ENCODE measurements at regions not wholly inside any gene's neighbourhood (a gene's known extent, or its start where the extent isn't known, plus 50 kb on each side); places are given as distances from the start of the nearest gene placed in this dataset.

GRCh38 chr21:18630446-18630845 is 226.9 kb upstream of the TMPRSS15 start:
- no peaks in the 10 kb centered on the region for H3K9me3 ChIP-seq (replicated peaks; ENCODE audit: low read length)
- no peak overlapping the region for H3K4me2 ChIP-seq (ENCODE audit: low read length)
- H3K4me3 ChIP-seq (ENCODE audit: low read length): no peak overlapping the region
- H3K9ac ChIP-seq (ENCODE audit: low read depth, low read length): no peak overlapping the region
- H3K4me1 ChIP-seq (ENCODE audit: control insufficient read depth, insufficient read depth, low read length): no peaks in the 10 kb centered on the region
- no peaks in the 10 kb centered on the region for H3K36me3 ChIP-seq (ENCODE audit: insufficient read depth, low read length)
- H3K27me3 ChIP-seq (ENCODE audit: control insufficient read depth, insufficient read depth, low read length): no peaks in the 10 kb centered on the region

GRCh38 chr21:18636897-18637296 is 233.3 kb upstream of the TMPRSS15 start:
- Histone ChIP-seq H3K36me3 (ENCODE audit: insufficient read depth, low read length) (no peaks in the 10 kb centered on the region), H3K4me1 (ENCODE audit: control insufficient read depth, insufficient read depth, low read length) (no peaks in the 10 kb centered on the region), H3K9ac (ENCODE audit: low read depth, low read length) (no peak overlapping the region), H3K9me3 (replicated peaks; ENCODE audit: low read length) (no peaks in the 10 kb centered on the region), H3K27me3 (ENCODE audit: control insufficient read depth, insufficient read depth, low read length) (no peaks in the 10 kb centered on the region), H3K4me3 (ENCODE audit: low read length) (no peak overlapping the region), H3K4me2 (ENCODE audit: low read length) (no peak overlapping the region)

- no peaks in the 10 kb centered on the region for H3K27me3 ChIP-seq (ENCODE audit: control insufficient read depth, insufficient read depth, low read length)
These were observed 242.5 kb upstream of the TMPRSS15 start for GRCh38 chr21:18646116-18646515.

GRCh38 chr21:18655931-18656330 is 252.3 kb upstream of the TMPRSS15 start:
- Histone ChIP-seq H3K4me3 (ENCODE audit: low read length) (no peak overlapping the region), H3K9ac (ENCODE audit: low read depth, low read length) (no peak overlapping the region), H3K9me3 (replicated peaks; ENCODE audit: low read length) (no peaks in the 10 kb centered on the region), H3K4me2 (ENCODE audit: low read length) (no peak overlapping the region), H3K36me3 (ENCODE audit: insufficient read depth, low read length) (no peaks in the 10 kb centered on the region), H3K4me1 (ENCODE audit: control insufficient read depth, insufficient read depth, low read length) (no peaks in the 10 kb centered on the region), H3K27me3 (ENCODE audit: control insufficient read depth, insufficient read depth, low read length) (no peaks in the 10 kb centered on the region)

More at GRCh38 chr21:18646116-18646515, 242.5 kb upstream of the TMPRSS15 start:
- Histone ChIP-seq H3K4me3 (ENCODE audit: low read length) (no peak overlapping the region), H3K4me2 (ENCODE audit: low read length) (no peak overlapping the region), H3K9ac (ENCODE audit: low read depth, low read length) (no peak overlapping the region), H3K36me3 (ENCODE audit: insufficient read depth, low read length) (no peaks in the 10 kb centered on the region), H3K4me1 (ENCODE audit: control insufficient read depth, insufficient read depth, low read length) (no peaks in the 10 kb centered on the region), H3K9me3 (replicated peaks; ENCODE audit: low read length) (no peaks in the 10 kb centered on the region)

- Histone ChIP-seq H3K36me3 (ENCODE audit: insufficient read depth, low read length) (no peaks in the 10 kb centered on the region), H3K9ac (ENCODE audit: low read depth, low read length) (no peak overlapping the region), H3K4me3 (ENCODE audit: low read length) (no peak overlapping the region), H3K9me3 (replicated peaks; ENCODE audit: low read length) (no peaks in the 10 kb centered on the region), H3K4me2 (ENCODE audit: low read length) (no peak overlapping the region), H3K4me1 (ENCODE audit: control insufficient read depth, insufficient read depth, low read length) (no peaks in the 10 kb centered on the region), H3K27me3 (ENCODE audit: control insufficient read depth, insufficient read depth, low read length) (no peaks in the 10 kb centered on the region)
These were observed 258.3 kb upstream of the TMPRSS15 start for GRCh38 chr21:18661842-18662241.

- Histone ChIP-seq H3K4me1 (ENCODE audit: control insufficient read depth, insufficient read depth, low read length) (no peaks in the 10 kb centered on the region), H3K4me2 (ENCODE audit: low read length) (no peak overlapping the region), H3K27me3 (ENCODE audit: control insufficient read depth, insufficient read depth, low read length) (no peaks in the 10 kb centered on the region), H3K9me3 (replicated peaks; ENCODE audit: low read length) (no peaks in the 10 kb centered on the region), H3K9ac (ENCODE audit: low read depth, low read length) (no peak overlapping the region), H3K4me3 (ENCODE audit: low read length) (no peak overlapping the region), H3K36me3 (ENCODE audit: insufficient read depth, low read length) (no peaks in the 10 kb centered on the region)
These were observed 260.1 kb upstream of the TMPRSS15 start for GRCh38 chr21:18663663-18664062.

- Histone ChIP-seq H3K9ac (ENCODE audit: low read depth, low read length) (no peak overlapping the region), H3K36me3 (ENCODE audit: insufficient read depth, low read length) (no peaks in the 10 kb centered on the region), H3K4me2 (ENCODE audit: low read length) (no peak overlapping the region), H3K9me3 (replicated peaks; ENCODE audit: low read length) (no peaks in the 10 kb centered on the region), H3K4me1 (ENCODE audit: control insufficient read depth, insufficient read depth, low read length) (no peaks in the 10 kb centered on the region), H3K4me3 (ENCODE audit: low read length) (no peak overlapping the region), H3K27me3 (ENCODE audit: control insufficient read depth, insufficient read depth, low read length) (no peaks in the 10 kb centered on the region)
These were observed 263.1 kb upstream of the TMPRSS15 start for GRCh38 chr21:18666725-18667124.

GRCh38 chr21:18673789-18674188 is 270.2 kb upstream of the TMPRSS15 start:
- no peaks in the 10 kb centered on the region for H3K27me3 ChIP-seq (ENCODE audit: control insufficient read depth, insufficient read depth, low read length)
- H3K4me3 ChIP-seq (ENCODE audit: low read length): no peak overlapping the region
- H3K36me3 ChIP-seq (ENCODE audit: insufficient read depth, low read length): no peaks in the 10 kb centered on the region
- no peak overlapping the region for H3K9ac ChIP-seq (ENCODE audit: low read depth, low read length)
- H3K4me2 ChIP-seq (ENCODE audit: low read length): no peak overlapping the region
- H3K9me3 ChIP-seq (replicated peaks; ENCODE audit: low read length): no peaks in the 10 kb centered on the region
- H3K4me1 ChIP-seq (ENCODE audit: control insufficient read depth, insufficient read depth, low read length): no peaks in the 10 kb centered on the region

GRCh38 chr21:18677632-18678031 is 274.0 kb upstream of the TMPRSS15 start:
- H3K4me2 ChIP-seq (ENCODE audit: low read length): no peak overlapping the region
- H3K4me3 ChIP-seq (ENCODE audit: low read length): no peak overlapping the region
- no peaks in the 10 kb centered on the region for H3K9me3 ChIP-seq (replicated peaks; ENCODE audit: low read length)
- H3K27me3 ChIP-seq (ENCODE audit: control insufficient read depth, insufficient read depth, low read length): no peaks in the 10 kb centered on the region
- H3K9ac ChIP-seq (ENCODE audit: low read depth, low read length): no peak overlapping the region
- no peaks in the 10 kb centered on the region for H3K4me1 ChIP-seq (ENCODE audit: control insufficient read depth, insufficient read depth, low read length)
- H3K36me3 ChIP-seq (ENCODE audit: insufficient read depth, low read length): no peaks in the 10 kb centered on the region

- H3K9me3 ChIP-seq (replicated peaks; ENCODE audit: low read length): no peaks in the 10 kb centered on the region
- H3K4me2 ChIP-seq (ENCODE audit: low read length): no peak overlapping the region
- no peaks in the 10 kb centered on the region for H3K36me3 ChIP-seq (ENCODE audit: insufficient read depth, low read length)
- no peaks in the 10 kb centered on the region for H3K27me3 ChIP-seq (ENCODE audit: control insufficient read depth, insufficient read depth, low read length)
- H3K4me3 ChIP-seq (ENCODE audit: low read length): no peak overlapping the region
- no peaks in the 10 kb centered on the region for H3K4me1 ChIP-seq (ENCODE audit: control insufficient read depth, insufficient read depth, low read length)
- H3K9ac ChIP-seq (ENCODE audit: low read depth, low read length): no peak overlapping the region
These were observed 302.4 kb upstream of the TMPRSS15 start for GRCh38 chr21:18705971-18706370.

- no peak overlapping the region for H3K4me3 ChIP-seq (ENCODE audit: low read length)
- H3K27me3 ChIP-seq (ENCODE audit: control insufficient read depth, insufficient read depth, low read length): no peaks in the 10 kb centered on the region
- H3K4me2 ChIP-seq (ENCODE audit: low read length): no peak overlapping the region
- no peaks in the 10 kb centered on the region for H3K9me3 ChIP-seq (replicated peaks; ENCODE audit: low read length)
- H3K36me3 ChIP-seq (ENCODE audit: insufficient read depth, low read length): no peaks in the 10 kb centered on the region
- no peak overlapping the region for H3K9ac ChIP-seq (ENCODE audit: low read depth, low read length)
- no peaks in the 10 kb centered on the region for H3K4me1 ChIP-seq (ENCODE audit: control insufficient read depth, insufficient read depth, low read length)
These were observed 308.1 kb upstream of the TMPRSS15 start for GRCh38 chr21:18711662-18712061.

- no peaks in the 10 kb centered on the region for H3K9me3 ChIP-seq (replicated peaks; ENCODE audit: low read length)
- H3K36me3 ChIP-seq (ENCODE audit: insufficient read depth, low read length): no peaks in the 10 kb centered on the region
These were observed 312.0 kb upstream of the TMPRSS15 start for GRCh38 chr21:18715606-18716005.

More at GRCh38 chr21:18715606-18716005, 312.0 kb upstream of the TMPRSS15 start:
- Histone ChIP-seq H3K27me3 (ENCODE audit: control insufficient read depth, insufficient read depth, low read length) (no peaks in the 10 kb centered on the region), H3K4me2 (ENCODE audit: low read length) (no peak overlapping the region), H3K9ac (ENCODE audit: low read depth, low read length) (no peak overlapping the region), H3K4me1 (ENCODE audit: control insufficient read depth, insufficient read depth, low read length) (no peaks in the 10 kb centered on the region), H3K4me3 (ENCODE audit: low read length) (no peak overlapping the region)

All from skeletal muscle satellite cell (primary cell).